Fibroblast of pulmonary artery (primary cell): ENCODE measurements at regions not wholly inside any gene's neighbourhood (a gene's known extent, or its start where the extent isn't known, plus 50 kb on each side); places are given as distances from the start of the nearest gene placed in this dataset.

ENCODE experiments used
- DNase-seq: peaks from one replicate; pipeline ENCODE4 v3.0.0-alpha.2; 2010; ENCODE audit warnings: low read depth
- H3K4me3 ChIP-seq: replicated peaks from 2 replicates; pipeline ENCODE4 v1.5.1; 2011; ENCODE audit warnings: low read depth, mild to moderate bottlenecking, control low read depth, low read length, moderate library complexity
- CTCF ChIP-seq: IDR thresholded peaks from 2 replicates; pipeline ENCODE4 v1.5.1; 2011; ENCODE audit warnings: mild to moderate bottlenecking, control low read depth, low read length, inconsistent platforms; ENCODE audit errors: missing control alignments

GRCh38 chr14:101048766-101049165, 145.2 kb upstream of the RTL1 start:
- DNase-seq, result no peak
- no peak overlapping the region for H3K4me3 ChIP-seq
- no peak for TF ChIP-seq CTCF

GRCh38 chr14:101049511-101049910, 146.0 kb upstream of the RTL1 start:
- TF ChIP-seq CTCF, result no peak
- no peak overlapping the region for H3K4me3 ChIP-seq

GRCh38 chr14:101049942-101050341, 146.4 kb upstream of the RTL1 start:
- no peak for DNase-seq
- H3K4me3 ChIP-seq, result no peak overlapping the region
- no peak for TF ChIP-seq CTCF

More at GRCh38 chr14:101049511-101049910, 146.0 kb upstream of the RTL1 start:
- DNase-seq, result no peak

GRCh38 chr14:101050901-101051490, 147.5 kb upstream of the RTL1 start:
- no peak for DNase-seq
- H3K4me3 ChIP-seq, result no peak overlapping the region
- TF ChIP-seq CTCF, result no peak

GRCh38 chr14:101054671-101055070, 151.1 kb upstream of the RTL1 start:
- H3K4me3 ChIP-seq, result no peak overlapping the region
- TF ChIP-seq CTCF, result no peak
- DNase-seq, result no peak

- no peak overlapping the region for H3K4me3 ChIP-seq
- TF ChIP-seq CTCF, result no peak
- no peak for DNase-seq
Measured at GRCh38 chr14:101055106-101055662, 151.7 kb upstream of the RTL1 start.
